ENCODE measurements at regions not wholly inside any gene's neighbourhood (a gene's known extent, or its start where the extent isn't known, plus 50 kb on each side); places are given as distances from the start of the nearest gene placed in this dataset.

DNA sequence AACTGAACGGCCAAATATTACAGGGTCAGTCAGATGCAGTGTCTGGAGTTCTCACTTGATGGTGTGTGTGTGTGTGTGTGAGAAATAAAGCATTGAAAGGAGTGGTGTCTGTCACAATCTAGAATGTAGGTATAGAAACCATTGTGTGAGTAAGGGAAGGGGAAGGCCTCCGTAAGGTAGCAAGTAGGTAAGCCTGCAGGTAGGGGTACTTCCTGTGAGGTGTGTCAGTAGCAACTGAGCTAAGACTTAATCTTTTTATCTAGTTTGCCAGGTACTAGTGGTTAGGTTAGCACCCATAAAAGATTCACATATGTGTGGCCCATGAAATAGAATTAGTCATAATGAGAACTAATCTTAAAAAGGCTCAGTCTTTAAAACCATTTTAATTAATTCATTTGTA is 1517.8 kb downstream of the SI start:
- TF ChIP-seq, protein P1, sequence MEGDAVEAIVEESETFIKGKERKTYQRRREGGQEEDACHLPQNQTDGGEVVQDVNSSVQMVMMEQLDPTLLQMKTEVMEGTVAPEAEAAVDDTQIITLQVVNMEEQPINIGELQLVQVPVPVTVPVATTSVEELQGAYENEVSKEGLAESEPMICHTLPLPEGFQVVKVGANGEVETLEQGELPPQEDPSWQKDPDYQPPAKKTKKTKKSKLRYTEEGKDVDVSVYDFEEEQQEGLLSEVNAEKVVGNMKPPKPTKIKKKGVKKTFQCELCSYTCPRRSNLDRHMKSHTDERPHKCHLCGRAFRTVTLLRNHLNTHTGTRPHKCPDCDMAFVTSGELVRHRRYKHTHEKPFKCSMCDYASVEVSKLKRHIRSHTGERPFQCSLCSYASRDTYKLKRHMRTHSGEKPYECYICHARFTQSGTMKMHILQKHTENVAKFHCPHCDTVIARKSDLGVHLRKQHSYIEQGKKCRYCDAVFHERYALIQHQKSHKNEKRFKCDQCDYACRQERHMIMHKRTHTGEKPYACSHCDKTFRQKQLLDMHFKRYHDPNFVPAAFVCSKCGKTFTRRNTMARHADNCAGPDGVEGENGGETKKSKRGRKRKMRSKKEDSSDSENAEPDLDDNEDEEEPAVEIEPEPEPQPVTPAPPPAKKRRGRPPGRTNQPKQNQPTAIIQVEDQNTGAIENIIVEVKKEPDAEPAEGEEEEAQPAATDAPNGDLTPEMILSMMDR (IDR thresholded peaks at IDR 0.05; ENCODE audit: low read length), result no peak
- no peak for TF ChIP-seq EZH2 (IDR thresholded peaks at IDR 0.05; ENCODE audit: borderline replicate concordance, low read length)
- H4K20me1 ChIP-seq (ENCODE audit: insufficient read depth, low read length), result no peaks in the 10 kb centered on the region
- H3K36me3 ChIP-seq (ENCODE audit: insufficient read depth, low read length), result no peaks in the 10 kb centered on the region
- H2AFZ ChIP-seq (ENCODE audit: low read length), result no peak overlapping the region
- H3K79me2 ChIP-seq (ENCODE audit: insufficient read depth, low read length), result no peaks in the 10 kb centered on the region
- H3K9me3 ChIP-seq (ENCODE audit: low read length), result no peaks in the 10 kb centered on the region
- H3K27me3 ChIP-seq (ENCODE audit: insufficient read depth, low read length), result no peaks in the 10 kb centered on the region
- no peaks in the 10 kb centered on the region for H3F3A ChIP-seq (ENCODE audit: insufficient read depth, low read length)
- H3K4me3 ChIP-seq (ENCODE audit: low read depth, low read length, poor library complexity, severe bottlenecking), result no peak overlapping the region
- no peaks in the 10 kb centered on the region for H3K4me1 ChIP-seq (ENCODE audit: insufficient read depth, low read length, severe bottlenecking)
- H3K9ac ChIP-seq (ENCODE audit: low read length), result no peak overlapping the region
- H3K27ac ChIP-seq (ENCODE audit: low read depth, low read length, poor library complexity, severe bottlenecking), result no peak overlapping the region
- H3K4me2 ChIP-seq (ENCODE audit: low read length), result no peak overlapping the region
- no peaks in the 10 kb centered on the region for H3K9me2 ChIP-seq (ENCODE audit: low read depth, low read length)

DNA sequence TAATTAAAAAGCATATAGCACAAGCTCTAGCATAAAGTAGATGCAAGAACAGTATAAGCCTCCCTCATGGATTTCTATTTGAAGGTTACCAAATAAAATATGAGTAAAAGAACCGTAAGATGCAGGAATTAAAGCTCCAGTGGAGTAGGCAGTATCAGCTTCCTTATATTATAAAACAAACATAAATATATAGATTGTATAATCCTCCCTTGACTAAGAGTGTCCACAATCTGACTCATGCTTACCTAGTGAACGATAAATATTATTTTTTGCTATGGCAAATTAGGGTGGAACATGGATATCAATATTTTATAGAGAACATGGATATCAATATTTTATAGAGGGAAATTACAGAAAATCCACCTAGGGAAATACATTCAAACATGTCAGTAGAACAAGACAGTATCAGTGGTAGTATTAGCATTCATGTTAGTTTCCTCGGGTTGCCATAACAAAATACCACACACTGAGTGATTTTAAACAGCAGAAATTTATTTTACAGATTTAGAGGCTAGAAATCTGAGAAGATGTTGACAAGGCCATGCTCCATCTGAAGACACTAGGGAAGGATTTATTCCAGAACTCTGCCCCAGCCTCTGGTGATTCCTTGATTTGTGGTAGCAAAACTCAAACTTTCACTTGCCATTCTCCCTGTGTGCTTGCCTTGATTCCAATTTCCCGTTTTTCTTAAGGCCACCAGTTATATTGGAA is 1521.3 kb downstream of the SI start:
- H3K4me1 ChIP-seq (ENCODE audit: insufficient read depth, low read length, severe bottlenecking), result no peaks in the 10 kb centered on the region
- H3K4me2 ChIP-seq (ENCODE audit: low read length), result no peak overlapping the region
- TF ChIP-seq, protein P1 (IDR thresholded peaks at IDR 0.05; ENCODE audit: low read length), result no peak
- no peaks in the 10 kb centered on the region for H3K9me3 ChIP-seq (ENCODE audit: low read length)
- H2AFZ ChIP-seq (ENCODE audit: low read length), result no peak overlapping the region
- no peaks in the 10 kb centered on the region for H4K20me1 ChIP-seq (ENCODE audit: insufficient read depth, low read length)
- H3K4me3 ChIP-seq (ENCODE audit: low read depth, low read length, poor library complexity, severe bottlenecking), result no peak overlapping the region
- H3K36me3 ChIP-seq (ENCODE audit: insufficient read depth, low read length), result no peaks in the 10 kb centered on the region
- no peak overlapping the region for H3K9ac ChIP-seq (ENCODE audit: low read length)
- no peaks in the 10 kb centered on the region for H3K79me2 ChIP-seq (ENCODE audit: insufficient read depth, low read length)
- H3K27ac ChIP-seq (ENCODE audit: low read depth, low read length, poor library complexity, severe bottlenecking), result no peak overlapping the region
- no peaks in the 10 kb centered on the region for H3K27me3 ChIP-seq (ENCODE audit: insufficient read depth, low read length)
- H3K9me2 ChIP-seq (ENCODE audit: low read depth, low read length), result peaks cover 2% of the 10 kb centered on the region; the same call in 1 of the 2 replicates
- no peaks in the 10 kb centered on the region for H3F3A ChIP-seq (ENCODE audit: insufficient read depth, low read length)

DNA sequence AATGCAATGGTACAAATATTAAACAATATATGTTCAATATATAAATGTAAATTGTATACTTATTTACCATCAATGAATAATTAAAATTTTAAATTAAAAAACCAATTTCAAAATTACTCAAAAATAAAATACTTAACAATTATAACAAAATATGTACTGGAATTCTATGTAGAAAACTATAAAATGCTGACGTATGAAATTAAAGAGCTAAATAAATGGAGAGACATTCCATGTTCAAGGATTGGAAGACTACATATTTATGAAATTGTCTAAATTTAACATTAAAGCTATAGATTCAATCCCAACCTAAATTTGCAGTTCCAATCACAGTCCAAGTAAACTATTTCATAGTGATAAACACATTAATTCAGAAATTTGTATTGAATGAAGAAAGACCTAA is 1522.4 kb downstream of the SI start:
- TF ChIP-seq, protein P1 (IDR thresholded peaks at IDR 0.05; ENCODE audit: low read length), result no peak
- no peak for TF ChIP-seq EZH2 (IDR thresholded peaks at IDR 0.05; ENCODE audit: borderline replicate concordance, low read length)
- no peak overlapping the region for H3K27ac ChIP-seq (ENCODE audit: low read depth, low read length, poor library complexity, severe bottlenecking)
- no peaks in the 10 kb centered on the region for H3K79me2 ChIP-seq (ENCODE audit: insufficient read depth, low read length)
- no peaks in the 10 kb centered on the region for H3K36me3 ChIP-seq (ENCODE audit: insufficient read depth, low read length)
- no peaks in the 10 kb centered on the region for H3K27me3 ChIP-seq (ENCODE audit: insufficient read depth, low read length)
- no peaks in the 10 kb centered on the region for H4K20me1 ChIP-seq (ENCODE audit: insufficient read depth, low read length)
- H3K4me2 ChIP-seq (ENCODE audit: low read length), result no peak overlapping the region
- H3K9ac ChIP-seq (ENCODE audit: low read length), result no peak overlapping the region
- H3K9me3 ChIP-seq (ENCODE audit: low read length), result no peaks in the 10 kb centered on the region
- H3K4me1 ChIP-seq (ENCODE audit: insufficient read depth, low read length, severe bottlenecking), result no peaks in the 10 kb centered on the region
- peaks cover 2% of the 10 kb centered on the region; the same call in 1 of the 2 replicates for H3K9me2 ChIP-seq (ENCODE audit: low read depth, low read length)
- H3F3A ChIP-seq (ENCODE audit: insufficient read depth, low read length), result no peaks in the 10 kb centered on the region
- no peak overlapping the region for H2AFZ ChIP-seq (ENCODE audit: low read length)
- H3K4me3 ChIP-seq (ENCODE audit: low read depth, low read length, poor library complexity, severe bottlenecking), result no peak overlapping the region
